Fibroblast of gingiva (primary cell): ENCODE measurements at regions not wholly inside any gene's neighbourhood (a gene's known extent, or its start where the extent isn't known, plus 50 kb on each side); places are given as distances from the start of the nearest gene placed in this dataset.

Experiments used
- DNase-seq: peaks from one replicate; pipeline ENCODE4 v3.0.0-alpha.2; 2011; ENCODE audit warnings: low read depth

GRCh38 chr7:156223935-156224832, 411.9 kb upstream of the SHH start:
- no peak for DNase-seq

DNA sequence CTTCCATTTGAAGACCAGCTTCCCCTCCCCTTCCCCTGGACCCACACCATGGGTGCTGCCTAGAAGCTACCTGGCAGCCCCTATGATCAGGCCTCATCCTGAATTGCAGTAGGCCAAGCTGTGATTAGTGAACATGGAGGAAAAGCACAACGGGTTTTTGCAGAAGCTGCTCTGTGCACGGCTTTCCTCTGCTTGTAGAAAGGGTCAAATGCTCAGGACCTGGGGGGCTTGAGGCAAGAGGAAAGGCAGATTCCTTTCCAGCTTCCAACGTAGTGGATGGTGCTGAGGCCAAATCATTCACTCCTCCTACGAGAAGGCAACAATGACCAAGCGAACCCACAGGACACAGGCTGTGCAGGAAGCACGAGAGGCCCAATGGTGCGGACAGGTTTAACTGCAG, 410.3 kb upstream of the SHH start:
- no peak for DNase-seq

DNA sequence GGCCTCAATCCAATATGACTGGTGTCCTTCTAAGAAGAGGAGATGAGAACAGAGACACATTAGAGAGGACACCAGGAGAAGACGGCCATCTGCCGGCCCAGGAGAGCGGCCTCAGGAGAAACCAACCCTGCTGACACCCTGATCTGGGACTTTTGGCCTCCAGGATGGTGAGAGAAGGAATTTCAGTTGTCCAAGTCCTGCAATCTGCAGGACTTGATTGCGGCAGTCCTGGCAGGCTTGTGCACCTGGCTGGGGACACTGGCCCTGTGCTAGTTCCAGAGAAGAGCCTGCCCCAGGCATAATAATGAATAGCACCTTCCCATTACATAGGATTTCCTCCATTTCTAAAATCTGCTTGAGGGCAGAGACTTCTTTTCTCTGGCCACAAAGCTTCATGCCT, 409.9 kb upstream of the SHH start:
- DNase-seq, result no peak

GRCh38 chr7:156220701-156221100, 408.4 kb upstream of the SHH start:
- DNase-seq, result no peak

GRCh38 chr7:156220078-156220605, 407.9 kb upstream of the SHH start:
- DNase-seq, result no peak

DNA sequence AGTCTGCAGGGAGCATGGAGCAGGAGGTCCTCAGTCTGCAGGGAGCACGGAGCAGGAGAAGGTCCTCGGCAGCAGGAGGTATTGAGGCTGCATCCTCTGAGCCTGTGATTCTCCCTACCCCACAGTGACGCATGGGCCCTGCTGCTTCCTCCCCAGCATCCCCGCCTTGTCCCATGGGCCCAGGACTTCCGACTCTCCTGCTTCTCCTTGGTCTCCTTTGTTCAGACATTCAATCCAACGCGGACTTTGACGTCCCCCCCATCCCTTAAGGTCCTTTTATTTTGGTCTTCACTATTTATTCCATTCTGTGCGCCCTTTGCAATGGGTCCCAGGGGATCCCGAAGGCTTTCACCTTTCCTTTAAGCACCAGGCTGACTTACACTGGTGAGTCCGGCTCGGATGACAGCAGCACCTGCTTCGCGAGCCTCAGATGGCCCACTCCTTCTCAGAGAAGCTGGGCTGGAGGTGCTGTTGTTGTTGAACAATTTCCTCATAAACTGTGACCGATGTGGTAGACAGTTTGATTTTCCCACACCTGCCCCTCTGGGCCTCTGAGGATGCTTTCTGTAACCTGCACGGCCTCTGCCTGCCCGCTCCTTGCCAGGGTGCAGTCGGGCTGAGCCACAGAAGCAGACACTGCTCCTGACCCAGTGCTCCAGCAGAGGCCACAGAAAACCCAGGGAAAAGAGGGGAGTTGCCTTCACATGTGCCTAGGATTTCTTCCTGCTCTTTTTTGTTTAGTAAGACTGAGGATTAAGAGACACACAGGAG, 407.2 kb upstream of the SHH start:
- no peak for DNase-seq

DNA sequence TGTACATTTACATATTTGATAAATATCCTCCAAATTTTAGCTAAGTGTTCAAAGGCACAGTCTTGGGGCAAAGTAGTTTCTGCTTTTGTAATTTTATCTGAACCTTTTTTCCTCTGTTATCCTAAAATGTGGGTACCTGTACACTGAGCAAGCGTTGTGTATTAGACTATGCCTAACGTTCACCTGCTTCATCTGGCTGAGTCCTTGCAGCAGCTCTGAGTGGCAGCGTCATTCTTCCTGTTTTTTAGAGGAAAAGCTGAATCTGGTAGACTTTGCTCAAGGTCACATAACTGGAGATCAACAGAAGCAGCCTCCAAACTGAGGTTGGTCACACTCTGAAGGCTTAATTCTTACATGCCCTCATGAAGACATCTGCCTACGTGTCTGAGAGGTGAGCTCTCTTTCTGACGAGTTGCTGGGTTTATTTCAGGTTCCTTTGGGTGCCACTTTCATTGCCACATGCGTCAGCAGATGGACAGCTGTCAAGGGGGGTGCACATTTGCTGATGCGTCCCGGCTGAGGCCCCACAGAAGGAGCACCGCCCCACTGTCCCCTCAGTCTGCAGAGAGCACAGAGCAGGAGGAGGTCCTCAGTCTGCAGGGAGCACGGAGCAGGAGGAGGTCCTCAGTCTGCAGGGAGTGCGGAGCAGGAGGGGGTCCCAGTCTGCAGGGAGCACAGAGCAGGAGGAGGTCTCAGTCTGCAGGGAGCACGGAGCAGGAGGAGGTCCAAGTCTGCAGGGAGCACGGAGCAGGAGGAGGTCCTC, 406.5 kb upstream of the SHH start:
- no peak for DNase-seq

DNA sequence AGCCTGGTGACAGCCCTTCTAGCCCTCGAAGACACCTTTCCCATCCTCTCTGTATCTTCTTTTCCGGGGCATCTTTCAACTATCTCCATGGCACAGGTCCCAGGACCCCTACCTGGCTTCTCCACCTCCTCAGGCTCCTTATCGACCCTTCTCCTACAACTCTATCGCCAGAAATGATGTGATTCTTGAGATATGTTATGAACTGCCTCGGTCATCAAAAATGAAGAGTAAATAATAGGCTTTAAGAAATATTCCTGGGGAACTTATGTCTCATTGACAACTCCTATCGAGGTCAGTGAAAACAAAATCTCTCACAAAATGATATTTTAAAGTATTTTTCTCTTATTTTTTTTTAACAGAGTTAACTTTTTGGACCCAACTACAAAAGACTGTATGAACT, 405.5 kb upstream of the SHH start:
- DNase-seq, result no peak

- no peak for DNase-seq
These were observed 396.8 kb upstream of the SHH start for GRCh38 chr7:156209087-156209486.

DNA sequence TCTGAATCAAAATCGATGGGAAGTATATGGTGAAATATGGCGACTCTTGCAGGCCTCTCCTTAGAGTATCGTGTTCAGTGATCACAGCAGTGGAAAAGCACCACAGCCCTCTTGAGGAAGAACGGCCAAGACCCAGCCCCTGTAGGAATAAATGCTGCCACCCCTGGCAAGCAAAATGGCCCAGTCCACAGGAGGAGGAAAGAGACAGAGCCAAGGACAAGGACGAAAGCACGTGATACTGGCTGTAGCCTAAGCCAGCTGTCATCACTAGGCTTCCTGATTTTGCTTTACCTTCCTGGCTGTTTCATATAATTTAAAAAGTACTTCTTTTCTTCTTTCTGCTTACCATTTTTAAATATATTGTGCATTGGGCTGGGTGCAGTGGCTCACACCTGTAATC, 395.0 kb upstream of the SHH start:
- DNase-seq, result no peak

DNA sequence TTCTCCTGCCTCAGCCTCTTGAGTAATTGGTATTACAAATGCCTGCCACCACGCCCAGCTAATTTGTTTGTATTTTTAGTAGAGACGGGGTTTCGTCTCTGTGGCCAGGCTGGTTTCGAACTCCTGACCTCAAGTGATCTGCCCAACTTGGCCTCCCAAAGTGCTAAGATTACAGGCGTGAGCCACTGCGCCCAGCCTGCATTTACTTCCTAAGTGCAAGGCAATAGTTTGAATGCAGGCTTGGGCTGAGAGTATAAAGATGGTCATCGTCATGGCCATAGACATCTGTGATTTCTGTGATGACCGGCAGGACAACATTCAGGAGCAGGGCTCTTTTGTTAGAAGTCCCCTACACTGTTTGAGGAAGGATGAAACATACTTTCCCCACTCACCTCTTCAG, 393.9 kb upstream of the SHH start:
- no peak for DNase-seq

DNA sequence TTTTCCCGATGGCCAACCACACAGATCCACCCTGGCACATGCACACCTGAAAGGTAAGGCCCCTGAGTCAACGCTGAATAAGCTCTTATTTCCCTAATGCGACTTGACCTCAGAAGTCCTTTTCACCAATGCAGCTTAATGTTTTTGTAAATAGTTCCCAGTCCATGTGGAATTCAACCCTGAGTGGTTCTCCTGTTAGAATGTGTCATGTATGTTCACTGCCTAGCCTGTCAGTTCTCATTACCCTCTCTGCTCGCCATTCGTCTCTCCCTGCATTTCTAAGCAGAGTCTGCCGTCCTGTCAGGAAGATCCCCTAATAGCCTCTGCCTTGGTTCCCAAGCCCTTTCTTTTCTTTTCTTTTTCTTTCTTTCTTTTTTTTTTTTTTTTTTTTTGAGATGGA, 392.6 kb upstream of the SHH start:
- DNase-seq, result no peak

DNA sequence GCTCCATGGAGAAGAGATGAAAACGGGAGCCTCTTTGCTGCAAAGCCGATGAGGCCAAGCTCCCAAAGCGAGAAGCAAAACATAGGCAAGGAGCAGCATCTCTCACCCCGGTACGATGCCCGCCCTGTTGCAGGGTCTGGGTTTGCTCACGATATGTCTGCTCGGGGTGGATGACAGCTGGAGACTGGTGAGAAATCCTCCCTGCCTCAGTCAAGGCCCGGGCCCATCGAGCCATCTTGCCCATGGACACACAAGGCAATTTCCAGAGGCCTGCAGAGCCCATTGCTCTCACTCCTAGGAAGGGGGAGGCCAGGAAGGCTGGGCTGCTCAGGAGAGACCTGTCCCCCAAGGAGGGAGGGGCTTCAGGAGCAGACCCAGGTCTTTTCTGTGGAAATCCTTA, 391.7 kb upstream of the SHH start:
- no peak for DNase-seq

GRCh38 chr7:156198277-156198676, 386.0 kb upstream of the SHH start:
- no peak for DNase-seq

- no peak for DNase-seq
These were observed 384.4 kb upstream of the SHH start for GRCh38 chr7:156196649-156197048.

DNA sequence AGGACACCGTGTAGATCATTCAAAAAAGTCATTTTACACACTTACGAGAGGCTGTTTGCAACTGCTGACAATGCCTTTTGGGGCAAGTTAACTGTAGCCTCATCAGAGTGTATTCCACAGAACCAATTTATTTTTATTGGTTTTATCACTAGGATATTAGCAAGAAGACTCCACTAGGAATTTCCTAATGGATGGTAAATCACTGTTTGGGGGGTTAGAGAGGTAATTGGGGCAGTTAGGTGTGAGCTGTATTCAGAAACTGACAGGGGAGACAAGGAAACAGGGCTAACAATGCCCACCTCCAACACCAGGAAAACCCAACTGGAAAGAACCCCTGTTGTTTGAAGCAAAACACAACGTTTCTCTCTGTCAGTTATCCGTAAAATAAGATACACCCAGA, 383.0 kb upstream of the SHH start:
- DNase-seq, result no peak

GRCh38 chr7:156194813-156195212, 382.6 kb upstream of the SHH start:
- DNase-seq, result no peak

DNA sequence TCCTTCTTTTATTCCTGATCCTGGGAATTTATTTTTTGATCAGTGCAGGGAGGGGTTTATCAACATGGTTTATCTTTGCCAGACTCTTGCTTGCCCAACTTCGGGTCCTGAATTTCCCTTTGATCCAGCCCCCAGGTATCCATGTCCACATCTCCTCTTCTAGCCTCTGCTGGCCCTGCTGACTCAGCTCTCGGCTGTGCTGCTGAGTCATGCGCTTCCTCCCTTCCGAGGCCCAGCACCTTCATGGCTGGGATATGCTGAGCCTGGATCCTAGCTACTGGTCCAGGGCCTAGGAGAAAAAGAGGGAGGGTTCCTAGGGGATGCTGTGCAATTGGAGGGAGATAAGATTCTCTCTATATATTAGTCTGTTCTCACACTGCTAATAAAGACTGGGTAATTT, 380.7 kb upstream of the SHH start:
- DNase-seq, result no peak

DNA sequence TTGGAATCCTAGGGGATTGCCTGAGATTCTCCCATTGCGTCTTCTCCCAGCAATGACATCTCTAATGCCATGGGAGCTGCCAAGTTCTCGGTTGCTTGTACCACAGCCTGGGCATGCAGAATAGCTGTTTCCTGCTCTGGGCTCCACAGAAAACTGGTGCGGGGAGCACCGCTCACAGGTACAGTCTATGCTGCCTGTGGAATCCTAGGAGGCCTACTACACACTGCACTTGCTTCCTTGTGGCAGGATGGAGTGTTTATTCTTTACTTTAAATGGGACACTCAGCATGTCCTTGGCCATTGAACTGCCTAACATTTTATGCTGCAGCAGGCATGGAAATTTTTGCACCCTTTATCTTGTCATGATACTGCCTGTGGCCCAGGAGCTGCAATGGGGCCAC, 378.8 kb upstream of the SHH start:
- no peak for DNase-seq

GRCh38 chr7:156185076-156185475, 372.8 kb upstream of the SHH start:
- DNase-seq, result no peak

GRCh38 chr7:156184164-156184563, 371.9 kb upstream of the SHH start:
- DNase-seq, result no peak

- DNase-seq, result no peak
These were observed 368.4 kb upstream of the SHH start for GRCh38 chr7:156180451-156181229.
